Activated CD8-positive, alpha-beta memory T cell treated with anti-CD3 and anti-CD28 coated beads for 24 hours (primary cell): ENCODE measurements at regions not wholly inside any gene's neighbourhood (a gene's known extent, or its start where the extent isn't known, plus 50 kb on each side); places are given as distances from the start of the nearest gene placed in this dataset.
"Not testable (repeated sequence)": the region's sequence is repeated elsewhere in the genome, so short reads cannot be mapped to it uniquely, and the experiment has no call there.

ENCODE experiments used
- DNase-seq: peaks from one replicate; pipeline ENCODE4 v3.0.0-alpha.2; 2020

GRCh38 chrX:52585892-52586291 lies 68.8 kb downstream of the SSX7 start:
- DNase-seq: no peak

- no peak for DNase-seq
These were observed 60.8 kb upstream of the XAGE1B start for GRCh38 chrX:52577464-52578173.

GRCh38 chrX:52576946-52577345 lies 60.1 kb upstream of the XAGE1B start:
- DNase-seq: no peak

- DNase-seq: no peak
These were observed 59.6 kb upstream of the XAGE1B start for GRCh38 chrX:52576474-52576873.

GRCh38 chrX:52574416-52575275 lies 57.8 kb upstream of the XAGE1B start:
- DNase-seq: peak; percentile 64

GRCh38 chrX:52568146-52568545 lies 51.3 kb upstream of the XAGE1B start:
- not testable (repeated sequence) for DNase-seq
